ENCODE measurements at regions not wholly inside any gene's neighbourhood (a gene's known extent, or its start where the extent isn't known, plus 50 kb on each side); places are given as distances from the start of the nearest gene placed in this dataset.

GRCh38 chr10:131620314-131620713 is 280.5 kb upstream of the PPP2R2D start:
- TF ChIP-seq POLR2A (IDR thresholded peaks at IDR 0.05), result no peak
- TF ChIP-seq CTCF (IDR thresholded peaks at IDR 0.05), result no peak

Measured in testis (tissue), 2 donors.